HG03095 (cell line): ENCODE measurements at regions not wholly inside any gene's neighbourhood (a gene's known extent, or its start where the extent isn't known, plus 50 kb on each side); places are given as distances from the start of the nearest gene placed in this dataset.

Experiments used
- ATAC-seq: cut with Tn5 transposase; IDR thresholded peaks from one replicate; pipeline ENCODE4 v1.9.1; 2021; ENCODE audit warnings: moderate library complexity; ENCODE audit not compliant: unreplicated experiment

DNA sequence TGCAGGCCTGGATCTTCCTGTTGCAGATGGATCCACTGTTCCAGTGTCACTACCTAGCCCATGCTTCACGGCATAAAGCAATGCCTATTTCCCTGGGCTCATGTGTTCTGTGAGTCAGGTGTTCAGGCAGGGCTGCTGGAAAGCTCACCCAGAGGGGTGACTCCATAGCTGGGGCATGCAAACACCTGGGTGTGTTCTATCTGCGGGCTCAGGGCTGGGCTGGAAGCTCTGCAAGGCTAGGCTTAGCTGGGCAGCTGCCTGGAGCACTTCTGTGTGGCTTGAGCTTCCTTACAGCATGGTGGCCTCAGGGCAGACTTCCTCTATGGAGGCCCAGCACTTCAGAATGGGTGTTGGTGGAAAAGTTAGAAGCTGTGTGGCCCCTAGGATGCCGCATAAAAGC, 139.9 kb downstream of the GADD45G start:
- ATAC-seq = no peak

DNA sequence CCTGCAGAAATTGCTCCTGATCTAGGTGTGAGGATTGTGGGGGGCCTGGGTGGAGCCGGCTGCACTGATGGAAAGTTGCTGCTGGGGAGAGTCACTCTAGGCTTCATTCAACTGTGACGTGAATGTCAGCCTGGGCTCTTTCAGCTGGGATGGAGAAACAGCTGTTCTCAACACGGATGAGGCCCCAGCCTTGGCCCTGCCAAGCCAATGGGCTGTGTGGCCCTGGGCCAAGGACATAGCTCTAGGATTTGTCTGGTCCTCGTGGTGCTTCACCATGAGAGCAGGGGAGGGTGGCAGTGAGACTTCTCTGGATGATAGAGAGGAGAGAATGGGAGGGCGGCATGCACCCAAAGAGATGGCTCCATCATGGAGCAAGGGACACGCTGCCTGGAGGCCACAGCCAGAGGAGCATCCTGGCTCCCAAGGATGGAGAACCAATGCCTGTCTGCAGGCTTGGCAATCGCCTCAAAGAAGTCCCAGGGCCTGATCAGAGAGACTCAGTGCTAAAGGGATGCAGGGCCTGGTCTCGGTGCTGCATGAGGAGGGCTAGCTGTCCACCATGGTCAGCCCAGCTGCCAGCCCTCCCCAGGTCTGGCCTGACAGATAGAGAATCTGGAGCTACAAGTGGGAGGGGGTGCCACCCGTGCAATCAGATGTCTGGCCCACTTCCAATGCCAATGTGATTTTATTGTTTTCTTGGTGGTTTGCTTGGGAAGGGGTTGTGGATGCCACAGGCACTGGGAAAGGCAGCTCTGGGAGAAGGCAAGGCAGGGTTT, 141.0 kb downstream of the GADD45G start:
- no peak for ATAC-seq

DNA sequence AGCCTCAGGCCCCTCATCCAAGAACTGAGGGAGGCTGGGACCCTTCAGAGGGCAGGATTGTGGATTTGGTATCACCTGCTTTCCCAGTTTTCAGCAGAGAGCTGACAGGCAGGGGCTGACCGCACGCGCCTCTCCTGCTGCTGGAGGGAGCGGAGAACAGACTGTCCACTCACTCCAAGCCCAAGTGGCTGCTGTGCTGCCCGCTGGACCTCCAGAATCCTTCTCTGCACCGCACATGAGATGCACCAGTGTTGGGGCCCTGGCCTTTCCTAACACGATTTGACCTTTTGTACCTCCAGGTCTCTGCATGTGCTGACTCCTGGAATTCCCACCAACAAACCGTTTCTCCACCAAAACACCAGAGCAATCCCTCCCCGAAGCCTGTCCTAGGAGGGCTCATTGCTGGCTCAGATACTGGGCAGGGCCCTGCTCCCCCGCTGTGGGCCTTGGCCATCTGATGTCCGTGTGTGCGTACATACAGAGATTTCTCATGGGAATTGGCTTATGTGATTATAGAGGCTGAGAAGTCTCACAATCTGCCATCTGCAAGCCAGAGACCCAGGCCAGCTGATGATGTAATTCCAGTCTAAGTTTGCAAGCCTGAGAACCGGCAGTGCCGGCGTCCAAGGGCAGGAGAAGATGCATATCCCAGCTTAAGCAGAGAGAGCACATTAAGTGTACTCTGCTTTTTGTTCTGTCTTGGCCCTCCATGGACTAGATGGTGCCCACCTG, 141.7 kb downstream of the GADD45G start:
- no peak for ATAC-seq

DNA sequence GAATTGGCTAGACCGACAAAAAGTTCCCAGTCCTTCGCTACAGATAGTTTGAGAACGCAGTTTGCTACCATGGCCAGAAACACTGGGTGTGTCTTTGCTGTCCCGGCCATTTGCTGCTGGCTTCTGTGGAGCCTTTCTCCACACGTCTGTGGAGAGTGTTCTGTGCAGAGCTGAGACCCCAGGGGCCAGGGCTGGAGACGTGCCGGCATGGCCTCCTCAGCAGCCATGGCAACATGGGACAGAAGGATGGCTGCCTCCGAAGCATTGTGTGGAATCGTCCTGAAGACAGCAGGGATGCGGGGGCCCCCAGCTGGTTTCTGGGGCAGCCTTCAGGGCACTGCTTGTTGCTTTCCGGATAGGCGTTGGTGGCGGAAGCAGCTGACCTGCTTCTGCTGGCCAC, 142.8 kb downstream of the GADD45G start:
- no peak for ATAC-seq

DNA sequence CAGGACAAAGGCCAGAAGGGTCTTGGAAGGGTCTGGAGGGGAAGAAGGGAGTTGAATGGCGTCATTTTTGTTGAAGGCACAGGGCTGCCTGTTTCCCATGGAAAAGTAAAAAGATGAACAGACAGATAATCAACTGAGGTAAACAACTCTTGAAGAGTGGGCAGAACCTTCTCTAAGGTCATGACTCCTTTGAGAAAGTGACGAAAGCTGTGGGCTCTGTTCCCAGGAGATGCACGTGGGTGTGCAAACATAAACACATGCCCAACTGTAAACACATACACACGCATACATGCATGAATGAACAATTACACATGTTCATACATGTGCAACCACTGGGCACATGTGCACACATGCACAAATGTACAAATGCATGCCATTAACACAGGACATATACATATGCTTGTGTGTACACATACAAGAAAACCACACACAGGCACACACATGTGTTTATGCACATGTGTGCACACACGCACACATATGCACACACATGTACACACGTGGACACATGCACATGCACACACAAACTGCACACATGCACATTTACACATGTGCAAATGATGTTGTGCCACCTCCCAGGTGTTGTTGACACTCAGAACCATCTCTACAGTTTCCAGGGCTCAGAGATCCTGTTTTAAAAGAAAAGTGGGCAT, 143.3 kb downstream of the GADD45G start:
- no peak for ATAC-seq

DNA sequence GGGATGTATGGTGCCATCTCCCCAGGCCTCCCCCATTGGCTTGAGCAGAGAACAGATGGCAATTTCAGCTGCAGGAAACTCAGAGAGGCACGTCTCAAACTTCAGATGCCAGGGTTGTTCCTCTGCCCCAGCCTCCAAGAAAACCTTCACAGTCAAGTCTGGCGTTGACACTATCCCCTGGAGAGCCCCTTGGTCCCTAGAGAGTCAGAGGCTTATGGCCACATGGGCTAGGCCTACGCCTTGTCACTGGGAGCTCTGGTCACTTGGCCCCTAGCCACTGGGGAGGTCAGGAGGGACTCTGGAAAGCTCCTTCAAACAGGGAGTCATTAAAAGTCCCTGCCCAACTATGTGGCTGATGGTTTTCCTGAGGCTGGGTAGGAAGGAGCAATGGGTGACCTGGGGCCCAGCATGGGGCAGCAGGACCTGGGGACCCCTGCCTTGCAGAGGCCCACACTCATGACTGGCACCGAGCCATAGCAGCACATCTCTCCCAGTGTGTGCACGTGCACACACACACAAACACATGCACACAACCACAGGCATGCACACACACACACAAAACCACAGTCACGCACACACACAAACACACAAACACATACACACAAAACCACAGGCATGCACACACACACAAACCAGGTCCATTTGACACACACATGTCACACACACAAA, 144.2 kb downstream of the GADD45G start:
- no peak for ATAC-seq

- ATAC-seq = no peak
Measured at GRCh38 chr9:89749500-89750116, 144.8 kb downstream of the GADD45G start.

GRCh38 chr9:89750117-89750791, 145.4 kb downstream of the GADD45G start:
- ATAC-seq = no peak

DNA sequence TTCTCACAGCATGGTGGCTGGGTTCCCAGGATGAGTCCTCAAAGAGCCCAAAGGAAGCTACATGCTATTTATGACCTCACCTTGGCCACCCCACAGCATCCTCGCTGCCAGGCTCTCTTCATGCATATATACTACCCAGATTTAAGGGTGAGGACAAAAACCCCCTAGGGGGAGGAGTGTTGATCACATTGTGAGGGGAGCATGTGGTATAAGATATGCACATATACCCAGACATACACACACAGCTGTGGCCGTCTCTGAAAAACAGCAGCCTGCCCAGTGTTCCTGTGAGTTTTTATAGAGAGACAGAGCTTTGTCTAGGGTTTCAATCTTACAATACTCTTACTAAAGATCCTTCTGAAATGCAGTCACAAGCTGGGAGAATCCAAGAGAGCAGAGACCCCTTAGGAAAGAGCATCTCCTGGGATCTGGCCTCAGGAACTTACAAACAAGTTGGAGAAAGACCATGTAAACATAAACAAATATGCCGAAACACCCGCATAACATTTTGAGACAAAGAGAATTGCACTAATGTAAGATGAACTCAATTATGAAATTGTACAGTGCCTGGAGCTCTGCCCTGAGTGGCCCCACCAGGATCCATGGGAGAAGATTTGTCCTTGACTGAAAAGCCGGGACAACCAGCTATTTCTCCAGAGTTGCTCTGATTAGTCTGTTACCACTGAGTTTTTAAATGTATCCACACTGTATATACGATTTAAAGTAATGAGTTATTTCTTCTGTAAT, 146.4 kb downstream of the GADD45G start:
- ATAC-seq = no peak

- ATAC-seq = no peak
Measured at GRCh38 chr9:89752154-89752553, 147.3 kb downstream of the GADD45G start.

GRCh38 chr9:89753472-89754055, 148.8 kb downstream of the GADD45G start:
- ATAC-seq = no peak

GRCh38 chr9:89754193-89754592, 149.4 kb downstream of the GADD45G start:
- no peak for ATAC-seq

- ATAC-seq = no peak
Measured at GRCh38 chr9:89755821-89756220, 151.0 kb downstream of the GADD45G start.

- no peak for ATAC-seq
Measured at GRCh38 chr9:89756891-89757537, 152.2 kb downstream of the GADD45G start.

DNA sequence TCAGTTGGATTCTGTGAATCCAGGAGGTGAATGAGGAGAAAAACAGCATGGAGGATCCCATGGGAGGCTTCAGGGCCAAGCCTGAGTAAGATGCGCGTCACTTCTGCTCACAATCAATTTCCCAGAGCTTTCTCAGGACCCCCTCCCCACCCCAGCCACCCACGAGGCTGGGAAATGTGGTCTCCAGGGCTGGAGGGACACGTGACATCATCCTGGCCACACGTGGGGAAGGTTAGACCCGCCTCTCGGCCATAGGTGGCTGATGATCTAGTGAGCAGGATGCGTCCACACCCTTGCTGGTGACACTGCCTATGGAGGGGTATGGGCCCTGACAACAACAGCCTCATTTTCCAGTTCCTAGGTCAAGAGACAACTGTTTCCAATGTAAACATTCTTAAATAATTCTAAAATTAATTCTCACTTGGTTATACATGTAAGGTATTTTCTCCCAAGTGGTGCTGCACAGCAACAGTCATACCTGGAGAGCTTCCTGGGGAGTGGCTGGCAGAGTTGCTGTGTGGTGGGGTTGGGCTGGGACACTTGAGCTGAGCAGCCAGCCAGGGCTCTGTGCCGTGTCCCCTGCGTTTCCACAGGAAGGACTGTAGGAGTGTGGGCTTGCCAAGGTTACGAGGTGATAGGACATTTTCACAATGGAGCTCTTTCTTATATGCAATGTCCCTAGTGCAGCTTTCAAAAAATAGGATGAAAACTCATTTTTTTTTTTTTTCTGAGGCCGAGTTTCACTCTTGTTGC, 153.1 kb downstream of the GADD45G start:
- ATAC-seq = no peak

DNA sequence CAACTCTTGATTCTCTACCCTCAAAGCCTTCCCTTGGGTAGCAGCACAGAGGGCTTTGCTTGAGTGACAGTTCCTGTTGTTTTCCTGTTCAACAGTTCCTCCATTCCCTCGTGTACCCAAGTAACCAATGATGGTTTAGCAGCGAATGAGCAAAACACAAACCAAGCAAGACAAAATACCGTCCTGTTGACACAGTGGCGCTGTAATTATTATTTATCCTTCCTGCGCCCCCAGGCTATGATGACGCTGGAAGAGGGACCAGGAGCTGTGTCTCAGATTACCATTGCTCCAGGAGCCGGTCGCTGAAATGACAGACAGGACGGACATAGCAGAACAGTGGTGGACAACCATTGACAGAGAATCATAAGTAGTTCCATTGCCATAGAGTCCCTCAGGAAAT, 154.8 kb downstream of the GADD45G start:
- ATAC-seq = no peak

- ATAC-seq = no peak
Measured at GRCh38 chr9:89760123-89760522, 155.3 kb downstream of the GADD45G start.

DNA sequence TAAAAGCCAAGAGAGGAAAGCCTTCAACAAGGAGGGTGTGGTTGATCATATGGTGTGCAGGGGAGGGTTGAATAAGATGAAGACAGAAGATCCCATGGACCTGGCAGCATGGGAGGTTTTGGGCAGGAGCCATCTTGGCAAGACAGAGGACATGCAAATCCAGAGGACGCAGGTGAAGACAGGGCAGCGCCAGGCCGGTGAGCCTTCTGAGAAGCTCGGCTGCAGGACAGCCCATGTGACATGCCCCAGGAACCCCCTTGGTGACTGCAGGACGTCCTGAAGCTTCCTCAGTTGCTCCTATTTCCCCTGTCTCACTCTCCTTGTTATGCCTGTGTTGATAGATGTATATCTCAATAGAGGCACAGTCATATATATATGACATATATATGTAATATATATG, 159.4 kb downstream of the GADD45G start:
- no peak for ATAC-seq
